ENCODE measurements at regions not wholly inside any gene's neighbourhood (a gene's known extent, or its start where the extent isn't known, plus 50 kb on each side); places are given as distances from the start of the nearest gene placed in this dataset.

GRCh38 chr3:88986834-88987233 is 120.6 kb upstream of the EPHA3 start:
- WGBS: 76% methylated on average over 2 of the region's 2 CpGs
- H3K27me3 ChIP-seq (replicated peaks; ENCODE audit: insufficient read depth): no peaks in the 10 kb centered on the region

GRCh38 chr3:88987776-88988175 is 119.6 kb upstream of the EPHA3 start:
- intact Hi-C loops (cut with DNase I): no loop called here
- no peaks in the 10 kb centered on the region for H3K27me3 ChIP-seq (replicated peaks; ENCODE audit: insufficient read depth)
- no peaks in the 10 kb centered on the region for H3K36me3 ChIP-seq
- no peaks in the 10 kb centered on the region for H3K4me1 ChIP-seq (replicated peaks)
- TF ChIP-seq POLR2A (IDR thresholded peaks at IDR 0.05) (no peak), CTCF (IDR thresholded peaks at IDR 0.05) (no peak), POLR2AphosphoS5 (IDR thresholded peaks at IDR 0.05) (no peak)
- H3K27ac ChIP-seq: no peak overlapping the region
- no peak overlapping the region for H3K4me3 ChIP-seq
- H3K9me3 ChIP-seq: no peaks in the 10 kb centered on the region
- DNase-seq (ENCODE audit: low spot score): no peak

More at GRCh38 chr3:88986834-88987233, 120.6 kb upstream of the EPHA3 start:
- Histone ChIP-seq H3K36me3 (no peaks in the 10 kb centered on the region), H3K9me3 (no peaks in the 10 kb centered on the region), H3K4me3 (no peak overlapping the region), H3K4me1 (replicated peaks) (no peaks in the 10 kb centered on the region), H3K27ac (no peak overlapping the region)
- no peak for DNase-seq (ENCODE audit: low spot score)
- intact Hi-C loops (cut with DNase I): no loop called here
- TF ChIP-seq POLR2AphosphoS5 (IDR thresholded peaks at IDR 0.05) (no peak), CTCF (IDR thresholded peaks at IDR 0.05) (no peak), POLR2A (IDR thresholded peaks at IDR 0.05) (no peak)

- Histone ChIP-seq H3K4me3 (no peak overlapping the region), H3K36me3 (no peaks in the 10 kb centered on the region), H3K27ac (no peak overlapping the region), H3K9me3 (no peaks in the 10 kb centered on the region), H3K27me3 (replicated peaks; ENCODE audit: insufficient read depth) (no peaks in the 10 kb centered on the region), H3K4me1 (replicated peaks) (no peaks in the 10 kb centered on the region)
- TF ChIP-seq POLR2A (IDR thresholded peaks at IDR 0.05): no peak
- no peak for TF ChIP-seq CTCF (IDR thresholded peaks at IDR 0.05)
- no peak for TF ChIP-seq POLR2AphosphoS5 (IDR thresholded peaks at IDR 0.05)
- intact Hi-C loops (cut with DNase I): no loop called here
- WGBS: 94% methylated on average over 3 of the region's 3 CpGs
- DNase-seq (ENCODE audit: low spot score): no peak
These were observed 118.5 kb upstream of the EPHA3 start for GRCh38 chr3:88988906-88989305.

GRCh38 chr3:88991496-88991895 is 115.9 kb upstream of the EPHA3 start:
- no peaks in the 10 kb centered on the region for H3K36me3 ChIP-seq
- H3K4me1 ChIP-seq (replicated peaks): no peaks in the 10 kb centered on the region
- H3K27ac ChIP-seq: no peak overlapping the region
- TF ChIP-seq POLR2AphosphoS5 (IDR thresholded peaks at IDR 0.05): no peak
- no peak for TF ChIP-seq POLR2A (IDR thresholded peaks at IDR 0.05)
- TF ChIP-seq CTCF (IDR thresholded peaks at IDR 0.05): no peak
- no peaks in the 10 kb centered on the region for H3K9me3 ChIP-seq
- no peak overlapping the region for H3K4me3 ChIP-seq
- intact Hi-C loops (cut with DNase I): no loop called here
- no peak for DNase-seq (ENCODE audit: low spot score)
- H3K27me3 ChIP-seq (replicated peaks; ENCODE audit: insufficient read depth): no peaks in the 10 kb centered on the region

GRCh38 chr3:88996691-88997090 is 110.7 kb upstream of the EPHA3 start:
- Histone ChIP-seq H3K27ac (no peak overlapping the region), H3K4me3 (no peak overlapping the region), H3K27me3 (replicated peaks; ENCODE audit: insufficient read depth) (no peaks in the 10 kb centered on the region), H3K4me1 (replicated peaks) (no peaks in the 10 kb centered on the region), H3K9me3 (no peaks in the 10 kb centered on the region), H3K36me3 (no peaks in the 10 kb centered on the region)
- 10% methylated on average over 3 of the region's 3 CpGs for WGBS
- DNase-seq (ENCODE audit: low spot score): no peak
- TF ChIP-seq POLR2AphosphoS5 (IDR thresholded peaks at IDR 0.05): no peak
- no peak for TF ChIP-seq CTCF (IDR thresholded peaks at IDR 0.05)
- TF ChIP-seq POLR2A (IDR thresholded peaks at IDR 0.05): no peak
- intact Hi-C loops (cut with DNase I): no loop called here

Data from prostate gland (tissue), 2 donors.